HG03378 (cell line): ENCODE measurements at regions not wholly inside any gene's neighbourhood (a gene's known extent, or its start where the extent isn't known, plus 50 kb on each side); places are given as distances from the start of the nearest gene placed in this dataset.
"Not testable (repeated sequence)": the region's sequence is repeated elsewhere in the genome, so short reads cannot be mapped to it uniquely, and the experiment has no call there.

Experiments used
- ATAC-seq: cut with Tn5 transposase; IDR thresholded peaks from one replicate; pipeline ENCODE4 v1.9.1; 2021; ENCODE audit warnings: mild to moderate bottlenecking, moderate library complexity; ENCODE audit not compliant: unreplicated experiment

DNA sequence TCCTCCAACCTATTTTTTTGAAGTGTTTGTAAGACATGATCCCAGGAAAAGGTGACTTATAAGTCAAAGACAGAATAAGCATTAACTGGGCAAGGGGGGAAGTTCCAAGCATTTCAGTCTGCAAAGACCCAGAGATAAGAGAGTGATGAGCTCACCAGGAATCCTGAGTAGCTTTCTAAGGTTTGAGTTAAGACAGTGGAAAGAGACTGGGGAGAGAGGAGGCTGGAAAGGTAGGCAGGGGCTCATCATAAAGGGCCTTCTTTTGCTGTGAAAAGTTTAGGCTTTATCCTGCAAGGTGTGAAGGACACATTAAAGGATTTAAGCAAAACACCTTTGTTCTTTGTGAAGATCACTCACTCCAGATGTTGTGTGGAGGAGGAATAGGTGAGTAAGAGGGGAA lies 438.8 kb downstream of the CHL1 start:
- ATAC-seq: no peak

DNA sequence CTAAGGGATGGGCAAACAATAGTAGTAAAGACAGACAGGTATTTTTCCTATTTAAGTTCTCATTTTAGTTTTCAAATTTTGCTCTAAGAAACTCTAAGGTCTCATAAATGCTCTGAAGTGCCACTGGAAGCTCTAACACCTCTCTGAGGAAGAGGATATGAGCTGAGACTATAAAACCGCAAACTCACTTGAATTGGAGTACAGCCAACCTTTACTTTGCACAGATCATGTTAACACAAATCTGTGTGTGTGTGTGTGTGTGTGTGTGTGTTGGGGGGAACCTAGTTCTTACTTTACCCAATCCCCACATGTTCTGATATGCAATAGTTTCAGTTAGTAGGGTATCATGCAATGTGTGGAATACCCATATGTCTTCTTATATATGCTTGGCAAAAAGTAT lies 446.8 kb downstream of the CHL1 start:
- no peak for ATAC-seq

DNA sequence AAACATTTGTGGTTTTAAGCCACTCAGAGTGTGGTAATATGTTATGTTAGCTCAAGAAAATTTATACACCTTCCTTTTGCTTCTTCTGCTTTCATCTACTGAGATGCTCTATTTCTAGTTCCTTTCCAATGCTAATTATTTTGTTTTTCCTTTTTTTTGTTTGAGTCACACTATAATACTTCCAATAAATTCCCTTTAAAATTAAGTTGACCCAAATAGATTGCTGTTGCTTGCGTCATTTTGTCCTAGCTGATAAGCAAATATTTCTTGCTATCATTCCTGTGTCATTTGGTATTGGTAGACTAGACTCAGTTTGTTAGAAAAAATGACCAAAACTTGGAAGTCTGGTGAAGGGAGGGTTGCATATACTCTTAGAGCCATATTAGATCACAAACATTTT lies 437.0 kb upstream of the CNTN6 start:
- ATAC-seq: no peak

DNA sequence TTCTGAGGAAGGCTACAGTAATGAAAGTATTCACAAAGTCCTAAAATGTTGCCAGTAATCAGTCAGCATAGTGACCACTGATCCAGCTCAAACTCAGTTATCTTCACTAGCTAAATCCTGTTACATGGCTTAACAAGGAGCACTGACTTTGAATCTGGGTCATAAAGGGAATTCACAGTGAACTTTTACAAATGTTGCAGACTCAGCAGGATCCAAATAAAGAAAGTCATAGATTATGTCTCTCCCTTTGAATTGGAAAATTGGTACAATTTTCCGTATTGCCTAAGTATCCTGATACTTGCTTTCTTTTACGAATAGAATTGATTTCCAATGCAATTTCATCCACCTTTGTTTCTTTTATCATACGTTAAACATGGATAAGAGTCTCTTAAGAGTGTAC lies 431.5 kb upstream of the CNTN6 start:
- ATAC-seq: no peak

DNA sequence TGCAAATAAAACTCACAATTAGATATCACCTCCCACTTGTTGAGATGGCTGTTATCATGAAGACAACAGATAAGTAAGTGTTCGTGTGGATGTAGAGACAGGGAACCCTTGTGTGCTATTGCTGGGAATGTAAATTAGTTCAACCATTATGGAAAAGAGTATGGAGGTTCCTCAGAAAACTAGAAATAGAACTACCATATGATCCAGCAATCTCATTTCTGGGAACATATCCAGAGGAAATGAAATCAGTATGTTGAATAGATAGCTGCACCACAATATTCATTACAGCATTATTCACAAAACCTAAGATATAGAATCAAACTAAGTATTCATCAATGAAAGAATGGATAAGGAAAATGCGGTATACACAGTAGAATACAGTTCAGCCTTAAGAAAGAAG lies 418.7 kb upstream of the CNTN6 start:
- ATAC-seq: no peak

DNA sequence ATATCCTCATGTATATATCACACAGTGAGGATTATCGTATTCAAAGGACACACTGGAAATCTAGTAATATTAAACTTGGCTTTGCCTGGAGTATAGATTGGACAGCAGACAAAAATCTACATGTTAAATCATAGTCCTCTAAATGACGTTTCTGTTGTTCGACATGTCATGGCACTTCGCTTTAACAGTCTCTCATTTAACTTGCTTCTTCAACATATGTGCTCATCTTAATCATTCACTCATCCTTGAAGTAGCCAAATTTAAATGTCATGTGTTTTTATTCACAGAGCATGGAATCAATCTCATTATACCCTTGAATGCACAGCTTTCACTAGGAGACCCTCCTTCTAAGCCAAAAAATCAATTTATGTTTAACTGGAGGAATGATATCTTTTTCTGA lies 417.0 kb upstream of the CNTN6 start:
- ATAC-seq: no peak

DNA sequence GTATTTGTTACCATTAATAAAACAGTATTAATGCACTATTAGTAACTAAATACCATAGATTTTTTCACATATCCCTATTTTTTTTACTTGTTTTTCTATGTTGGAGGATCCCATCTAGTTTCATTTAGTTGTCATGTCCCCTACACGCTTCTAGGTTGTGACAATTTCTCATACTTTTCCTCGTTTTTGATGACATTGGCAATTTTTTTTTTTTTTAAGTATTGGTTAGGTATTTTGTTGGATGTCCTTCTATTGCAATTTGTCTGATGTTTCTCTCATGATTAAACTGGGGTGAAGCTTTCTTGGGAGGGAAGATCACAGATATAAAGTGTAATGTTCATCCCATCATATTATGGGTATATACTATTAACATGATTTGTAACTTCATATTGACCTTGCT lies 409.1 kb upstream of the CNTN6 start:
- no peak for ATAC-seq

DNA sequence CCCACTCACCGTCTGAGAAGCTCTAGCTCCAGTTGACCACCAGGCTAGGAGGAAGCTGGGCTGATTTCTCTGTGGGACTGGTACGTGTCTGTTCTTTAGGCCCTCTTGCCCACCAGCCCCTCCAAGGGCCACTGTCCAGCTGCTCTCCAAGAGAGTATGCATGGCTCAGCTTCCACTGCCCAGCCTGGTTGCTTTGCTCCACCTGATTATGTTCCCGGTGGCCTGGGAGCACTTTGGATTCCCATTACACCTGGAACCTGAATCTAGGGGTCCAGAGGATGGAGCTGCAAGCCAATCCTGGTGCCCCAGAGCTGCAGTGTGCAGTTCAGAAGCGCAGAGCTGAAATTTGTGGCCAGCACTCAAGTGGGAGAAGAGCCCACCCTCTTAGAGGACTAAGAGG lies 402.1 kb upstream of the CNTN6 start:
- no peak for ATAC-seq

DNA sequence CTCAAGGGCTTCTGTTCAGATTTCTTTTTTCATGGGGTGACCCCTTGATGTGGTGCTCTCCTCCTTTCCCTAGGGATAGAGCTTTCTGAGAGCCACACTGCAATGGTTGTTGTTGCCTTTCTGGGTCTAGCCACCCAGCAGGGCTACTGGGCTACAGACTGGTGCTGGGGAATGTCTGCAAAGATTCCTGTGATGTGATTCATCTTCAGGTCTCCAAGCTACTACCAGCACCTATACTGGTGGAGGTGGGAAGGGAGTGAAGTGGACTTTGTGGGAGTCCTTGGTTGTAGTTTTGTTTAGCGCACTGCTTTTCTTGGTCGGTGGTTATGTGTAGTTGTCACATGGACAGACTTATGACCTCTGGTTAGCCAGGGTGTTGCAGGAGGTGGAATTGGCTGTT lies 392.3 kb upstream of the CNTN6 start:
- ATAC-seq: no peak

DNA sequence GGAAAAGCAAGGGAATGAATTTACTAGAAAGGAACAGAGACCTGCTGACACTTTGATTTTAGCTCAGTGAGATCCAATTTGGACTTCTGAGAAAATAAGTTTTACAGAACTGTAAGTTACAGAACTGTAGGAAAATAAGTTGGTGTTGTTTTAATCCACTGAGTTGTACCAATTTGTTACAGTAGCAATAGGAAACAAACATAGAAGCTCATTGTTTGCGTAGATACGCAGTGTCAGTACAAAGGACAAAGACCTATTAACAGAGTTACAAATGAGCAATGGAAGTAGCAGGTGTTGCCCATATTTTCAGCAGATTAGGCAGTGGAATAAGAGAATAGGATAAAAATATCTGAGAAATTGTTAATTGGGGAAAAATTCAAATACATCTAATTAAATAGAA lies 385.8 kb upstream of the CNTN6 start:
- no peak for ATAC-seq

DNA sequence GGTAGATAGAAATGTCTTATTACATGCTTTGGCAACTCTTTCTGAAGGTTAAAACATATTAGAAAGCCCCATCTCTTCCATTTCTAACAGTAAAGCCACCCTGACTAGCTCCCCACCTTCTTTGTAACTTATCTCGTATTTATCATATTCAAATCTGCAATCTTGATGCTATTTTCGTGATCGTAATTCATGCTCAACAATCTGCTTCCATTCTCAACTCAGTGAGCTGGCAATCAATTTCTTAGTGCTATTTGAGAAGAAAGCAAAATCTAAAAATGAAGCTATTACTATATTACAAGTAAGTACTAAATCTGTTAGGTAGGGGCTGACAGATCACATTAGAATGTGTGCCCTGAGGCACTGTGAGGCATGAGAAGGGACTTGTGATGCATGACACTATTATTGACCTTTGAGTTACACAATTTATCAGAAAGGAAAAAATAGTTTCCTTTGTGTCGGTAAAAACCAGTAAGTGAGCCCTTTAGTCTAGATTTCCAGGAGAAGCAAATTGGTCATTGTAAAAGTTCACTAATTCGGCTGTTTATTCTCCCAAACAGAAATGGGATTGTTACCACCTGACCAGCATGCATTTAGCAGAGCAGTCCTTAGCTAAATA lies 379.7 kb upstream of the CNTN6 start:
- ATAC-seq: no peak

DNA sequence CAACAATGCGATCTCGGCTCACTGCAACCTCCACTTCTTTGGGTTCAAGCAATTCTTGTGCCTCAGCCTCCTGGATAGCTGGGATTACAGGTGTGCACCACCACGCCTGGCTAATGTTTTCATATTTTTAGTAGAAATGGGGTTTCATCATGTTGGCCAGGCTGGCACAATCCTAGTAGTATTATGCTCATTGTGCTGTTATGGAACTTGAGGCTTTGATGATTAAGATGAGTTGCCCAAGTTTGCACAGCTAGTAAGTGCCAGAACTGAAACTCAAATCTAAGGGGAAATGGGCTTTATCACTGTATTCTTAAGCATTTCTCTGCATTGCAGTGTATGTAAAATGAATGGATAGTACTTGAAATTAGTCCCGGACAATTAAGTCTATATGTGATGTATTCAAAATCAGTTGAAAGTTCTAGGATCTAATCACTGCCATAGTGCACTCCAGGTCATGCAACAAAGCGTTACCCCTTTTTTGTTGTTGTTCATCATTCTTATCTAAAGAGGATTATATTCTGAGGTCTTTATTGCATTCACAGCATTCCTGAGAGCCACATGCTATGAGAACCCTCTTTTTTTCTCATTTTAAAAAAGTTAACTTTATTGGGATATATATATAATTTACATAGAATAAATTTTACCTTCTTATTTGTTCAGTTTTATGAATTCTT lies 378.7 kb upstream of the CNTN6 start:
- ATAC-seq: no peak

DNA sequence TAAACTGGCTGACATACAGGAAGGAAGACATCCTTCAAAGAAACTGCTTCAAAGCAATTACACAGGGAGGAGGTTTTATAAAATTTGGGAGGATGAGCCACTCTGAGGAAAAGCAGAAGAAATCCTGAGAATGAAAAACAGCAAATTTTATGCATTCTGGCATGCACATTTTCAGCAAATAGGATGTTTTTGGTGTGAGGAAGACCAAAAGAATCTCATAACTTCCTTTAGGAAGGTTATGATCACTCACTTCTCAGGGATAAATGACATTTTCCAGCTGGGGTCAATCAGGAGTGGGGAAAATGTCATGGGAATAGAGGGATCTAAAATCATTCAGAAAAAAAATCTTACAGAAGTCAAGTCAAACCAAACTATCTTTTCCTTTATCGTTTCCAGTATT lies 371.7 kb upstream of the CNTN6 start:
- ATAC-seq: no peak

DNA sequence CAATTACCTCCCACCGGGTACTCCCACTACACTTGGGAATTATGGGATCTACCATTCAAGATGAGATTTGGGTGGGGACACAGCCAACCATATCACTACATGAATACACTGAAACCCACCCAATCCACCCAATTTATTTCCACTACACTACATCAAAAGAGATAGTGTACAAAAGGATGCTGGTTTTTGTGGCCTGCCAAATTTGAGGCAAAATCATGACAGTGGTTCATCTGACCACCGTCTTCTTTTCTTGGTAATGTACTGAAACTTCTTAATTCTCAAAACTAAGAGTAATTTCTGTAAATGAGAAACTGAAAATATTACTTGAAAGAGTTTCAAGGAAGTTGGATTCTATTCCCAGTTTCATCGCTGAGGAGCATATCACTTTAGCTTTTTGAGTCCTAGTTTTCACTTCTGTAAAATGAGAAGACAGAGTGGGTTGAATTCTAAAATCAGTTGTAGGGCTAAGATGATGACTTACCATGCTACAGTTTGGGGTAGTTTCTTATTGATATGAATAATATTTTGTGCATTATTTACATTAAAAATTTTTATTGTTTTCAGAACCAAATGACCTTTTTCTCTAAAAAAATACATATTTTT lies 360.4 kb upstream of the CNTN6 start:
- ATAC-seq: no peak

DNA sequence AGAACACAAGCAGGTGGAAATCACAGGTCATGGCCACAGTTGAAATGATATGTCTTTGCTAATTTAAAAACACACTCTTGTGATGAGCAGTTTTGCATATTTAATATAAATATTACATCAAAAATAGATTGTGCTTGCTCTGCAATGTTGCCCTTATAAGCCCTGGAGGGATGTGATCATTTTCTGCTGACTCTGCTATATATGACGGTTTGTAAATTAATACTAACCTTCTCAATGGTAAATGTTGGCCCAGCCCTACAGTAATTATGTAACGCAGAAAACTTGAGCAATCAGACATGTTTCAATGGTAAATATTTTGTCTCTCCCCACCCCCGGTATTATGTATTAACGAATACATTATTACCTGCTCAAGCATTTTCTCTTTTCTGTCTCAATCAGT lies 359.5 kb upstream of the CNTN6 start:
- ATAC-seq: no peak

DNA sequence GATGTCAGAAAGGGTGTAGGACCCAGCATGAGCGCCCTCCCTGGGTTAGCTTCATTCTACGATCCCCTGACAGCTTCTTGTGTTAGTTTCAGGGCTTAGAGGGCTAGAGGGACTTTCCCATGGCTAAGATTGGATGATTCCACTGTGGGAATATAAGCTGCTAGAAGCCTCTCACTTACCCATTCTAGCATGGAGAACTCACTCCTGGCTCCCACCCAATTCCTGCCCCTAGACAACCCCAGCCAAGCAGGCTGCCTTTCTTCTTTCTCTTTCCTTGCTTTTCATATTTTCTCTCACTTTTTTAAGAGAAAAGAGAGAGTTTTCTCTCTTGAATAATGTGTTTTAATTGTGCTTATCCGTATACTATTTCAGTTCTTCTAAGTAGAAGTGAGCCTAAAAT lies 335.1 kb upstream of the CNTN6 start:
- no peak for ATAC-seq

DNA sequence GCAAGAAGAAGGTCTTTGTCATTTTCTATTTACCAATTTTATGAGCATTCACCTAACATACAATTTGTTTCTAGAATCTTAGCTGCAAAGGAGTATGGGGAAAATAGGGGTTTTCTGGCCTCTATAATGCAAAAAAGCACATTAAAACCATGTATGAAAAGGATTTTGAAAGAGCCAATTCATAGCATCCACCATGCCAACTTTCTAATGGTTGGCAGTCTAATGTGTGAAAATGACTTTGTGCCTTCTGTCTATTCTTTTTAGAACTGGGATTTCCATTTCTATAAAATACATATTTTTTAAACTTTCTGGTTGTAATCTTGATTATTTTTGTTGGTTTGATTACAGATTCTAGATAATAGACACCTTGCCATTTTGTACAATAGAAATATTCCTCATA lies 333.7 kb upstream of the CNTN6 start:
- ATAC-seq: no peak

DNA sequence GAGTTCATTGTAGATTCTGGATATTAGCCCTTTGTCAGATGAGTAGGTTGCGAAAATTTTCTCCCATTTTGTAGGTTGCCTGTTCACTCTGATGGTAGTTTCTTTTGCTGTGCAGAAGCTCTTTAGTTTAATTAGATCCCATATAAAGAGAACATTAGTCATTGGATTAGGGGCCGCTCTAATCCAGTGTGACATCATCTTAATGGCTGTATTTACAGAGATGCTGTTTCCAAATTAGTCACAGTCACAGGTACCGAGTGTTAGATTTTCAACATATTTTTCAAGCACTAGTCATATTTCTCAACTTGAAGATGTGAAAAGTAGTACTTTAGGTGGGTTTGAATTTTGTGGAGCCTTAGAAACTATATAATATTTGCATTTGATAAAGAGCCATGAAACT lies 319.4 kb upstream of the CNTN6 start:
- ATAC-seq: not testable (repeated sequence)

DNA sequence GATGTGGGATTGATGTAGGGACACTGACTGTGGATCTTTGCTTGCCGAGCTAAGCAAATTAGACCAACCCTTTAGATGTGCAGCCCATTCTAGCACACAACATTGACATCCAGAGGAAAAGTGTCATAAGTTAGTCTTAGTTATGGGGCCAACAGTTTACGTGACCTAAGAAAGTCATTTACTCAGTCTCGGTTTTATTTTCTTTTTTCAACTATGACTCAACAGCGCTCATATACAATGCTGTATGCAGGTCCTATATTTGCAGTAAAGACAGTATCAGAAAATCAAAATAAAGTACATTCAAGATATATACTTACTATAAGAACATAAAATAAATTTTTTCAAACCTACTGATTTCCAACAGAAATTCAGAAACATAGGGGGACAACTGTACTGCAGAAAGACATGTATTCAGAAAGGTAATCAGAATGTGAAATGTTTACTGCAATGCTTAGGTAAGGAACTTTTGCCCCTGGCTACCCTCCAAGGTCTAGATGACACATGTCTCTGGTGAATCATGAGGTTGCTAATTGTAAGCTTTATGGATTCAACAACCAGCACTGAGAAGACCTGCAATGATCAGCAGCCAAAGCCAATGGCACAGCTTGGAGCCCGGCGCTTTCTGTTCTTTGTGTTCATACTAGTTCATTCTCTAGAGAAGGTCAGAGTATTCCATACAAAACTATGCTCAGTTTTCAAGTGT lies 317.5 kb upstream of the CNTN6 start:
- ATAC-seq: no peak

DNA sequence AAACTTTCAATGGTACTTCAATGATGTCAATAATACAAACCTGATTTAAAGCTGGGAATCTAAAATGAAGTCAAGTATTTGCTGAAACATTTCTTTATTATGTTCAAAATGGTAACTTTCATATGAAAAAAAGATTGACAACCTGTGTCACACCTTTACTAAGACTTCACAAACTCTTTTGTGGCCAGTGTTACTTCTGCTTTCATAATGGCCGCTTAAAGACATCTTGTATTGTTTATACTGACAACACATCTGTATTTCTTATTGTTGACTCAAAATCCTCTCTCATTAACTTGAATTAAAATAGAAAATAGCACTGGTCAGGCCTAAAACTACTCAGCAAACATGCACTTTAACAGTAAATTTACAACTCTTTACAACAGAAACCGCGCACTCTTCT lies 312.3 kb upstream of the CNTN6 start:
- ATAC-seq: no peak

DNA sequence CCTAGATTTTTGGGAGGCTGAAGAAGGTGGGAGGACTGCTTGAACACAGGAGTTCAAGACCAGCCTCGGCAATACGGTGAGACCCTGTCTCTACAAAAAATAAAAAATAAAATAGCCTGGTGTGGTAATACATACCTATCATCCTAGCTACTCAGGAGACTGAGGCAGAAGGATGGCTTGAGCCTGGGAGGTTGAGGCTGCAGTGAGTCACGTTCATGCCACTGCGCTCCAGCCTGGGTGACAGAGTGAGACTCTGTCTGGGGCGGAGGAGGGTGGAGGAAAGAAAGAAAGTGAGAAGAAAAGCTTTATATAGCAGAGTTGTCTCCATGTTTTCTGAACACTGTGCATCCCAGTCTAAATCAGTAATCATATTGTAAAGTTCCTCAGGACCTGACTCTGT lies 301.4 kb upstream of the CNTN6 start:
- ATAC-seq: no peak

DNA sequence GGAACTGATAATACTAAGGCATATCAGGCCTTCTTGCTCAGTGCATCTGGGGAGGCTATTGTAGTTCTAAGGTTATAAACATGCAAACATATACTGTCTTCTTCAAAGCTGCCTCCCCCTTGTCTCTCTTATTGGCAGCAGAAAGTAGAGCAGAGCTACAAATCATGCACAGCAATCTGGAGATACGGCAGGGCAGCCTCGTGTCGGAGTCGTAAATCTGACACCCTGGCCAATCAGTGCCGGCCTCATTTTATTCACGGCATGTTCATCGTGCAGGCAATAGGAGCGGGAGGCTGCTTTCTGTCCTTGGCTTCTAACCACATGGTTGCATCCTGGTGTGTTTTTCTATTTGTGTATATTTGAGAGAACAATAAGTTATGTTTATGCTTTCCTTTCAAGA lies 300.2 kb upstream of the CNTN6 start:
- no peak for ATAC-seq
